ENCODE measurements at regions not wholly inside any gene's neighbourhood (a gene's known extent, or its start where the extent isn't known, plus 50 kb on each side); places are given as distances from the start of the nearest gene placed in this dataset.

DNA sequence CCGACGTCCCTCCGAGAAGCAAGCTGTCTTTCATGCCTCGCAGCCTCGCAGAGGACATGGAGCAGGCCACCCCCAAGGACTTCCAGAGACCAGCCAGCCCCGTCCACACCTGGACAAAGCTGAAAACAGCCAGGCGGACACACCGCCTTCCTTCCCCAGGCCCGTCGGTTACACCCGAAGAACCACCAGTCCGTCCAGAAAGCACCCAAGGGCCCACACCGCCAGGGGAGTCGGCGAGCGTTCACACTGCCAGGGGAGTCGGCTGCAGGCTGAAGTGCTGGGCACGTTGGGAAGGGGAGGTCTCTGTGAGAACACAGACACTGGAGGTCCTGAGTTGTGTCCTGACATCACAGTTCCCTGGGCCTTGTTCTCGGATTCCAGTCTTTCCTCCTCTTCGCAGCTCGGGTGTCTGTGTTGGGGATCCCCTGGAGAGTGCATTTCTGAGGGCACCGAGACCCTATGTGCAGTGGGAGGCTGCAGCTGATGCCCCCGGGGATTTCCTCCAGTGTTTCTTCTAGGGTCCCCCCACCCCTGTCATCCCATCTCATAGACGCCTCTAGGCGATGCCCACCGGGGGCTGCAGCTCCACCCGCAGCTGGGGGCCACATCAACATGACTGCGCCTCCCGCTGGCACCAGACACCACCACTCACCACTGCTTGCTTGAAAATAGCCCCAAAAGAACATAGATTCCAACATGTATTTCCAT lies 344.4 kb upstream of the SALL3 start:
- no peak for TF ChIP-seq BHLHE40 (IDR thresholded peaks at IDR 0.05; ENCODE audit: borderline replicate concordance)
- TF ChIP-seq FOXK2 (IDR thresholded peaks at IDR 0.05), result no peak
- TF ChIP-seq SUZ12 (IDR thresholded peaks at IDR 0.05), result no peak
- no peak for TF ChIP-seq L3MBTL2 (conservative IDR thresholded peaks at IDR 0.05)
- TF ChIP-seq FOXA1 (IDR thresholded peaks at IDR 0.05), result no peak
- no peak for TF ChIP-seq SP1 (IDR thresholded peaks at IDR 0.05)
- TF ChIP-seq TARDBP (IDR thresholded peaks at IDR 0.05), result no peak
- TF ChIP-seq ARNT (IDR thresholded peaks at IDR 0.05), result no peak
